Neural progenitor cell (in vitro differentiated cells): ENCODE measurements at regions not wholly inside any gene's neighbourhood (a gene's known extent, or its start where the extent isn't known, plus 50 kb on each side); places are given as distances from the start of the nearest gene placed in this dataset.

Experiments
- DNase-seq: peaks from one replicate; pipeline ENCODE4 v3.0.0-alpha.2; 2016; ENCODE audit warnings: low spot score
- H2AFZ ChIP-seq: fragments of 200-600 bp; sonication (generic); replicated peaks from 2 replicates; pipeline ENCODE4 v1.6.1; 2016; ENCODE audit warnings: antibody characterized with exemption
- H3F3A ChIP-seq: fragments of 200-600 bp; sonication (generic); 2 replicates; pipeline ENCODE4 v1.6.1; 2016; ENCODE audit warnings: antibody characterized with exemption, low read depth
- H3K27ac ChIP-seq: fragments of 200-600 bp; sonication (generic); 2 replicates; pipeline ENCODE4 v1.5.1; 2016; ENCODE audit warnings: mild to moderate bottlenecking
- H3K27me3 ChIP-seq: fragments of 200-600 bp; sonication (generic); 2 replicates; pipeline ENCODE4 v1.6.1; 2016; ENCODE audit warnings: mild to moderate bottlenecking, moderate library complexity
- H3K36me3 ChIP-seq: fragments of 200-600 bp; sonication (generic); 2 replicates; pipeline ENCODE4 v1.5.1; 2016
- H3K4me1 ChIP-seq: fragments of 200-600 bp; sonication (generic); 2 replicates; pipeline ENCODE4 v1.6.1; 2016; ENCODE audit warnings: mixed run types
- H3K4me2 ChIP-seq: fragments of 200-600 bp; sonication (generic); 2 replicates; pipeline ENCODE4 v1.6.1; 2016
- H3K4me3 ChIP-seq: fragments of 200-600 bp; sonication (generic); 2 replicates; pipeline ENCODE4 v1.5.1; 2016
- H3K79me2 ChIP-seq: fragments of 200-600 bp; sonication (generic); 2 replicates; pipeline ENCODE4 v1.6.1; 2016; ENCODE audit warnings: low read depth
- H3K9ac ChIP-seq: fragments of 200-600 bp; sonication (generic); 2 replicates; pipeline ENCODE4 v1.6.1; 2016
- H3K9me3 ChIP-seq: fragments of 200-600 bp; sonication (generic); 2 replicates; pipeline ENCODE4 v1.5.1; 2016; ENCODE audit warnings: low read depth
- H4K20me1 ChIP-seq: fragments of 200-600 bp; sonication (generic); 2 replicates; pipeline ENCODE4 v1.6.1; 2016; ENCODE audit warnings: low read depth
- H3K27ac Mint-ChIP-seq: 3 replicates; pipeline ENCODE4 v1.8.0; 2021; ENCODE audit warnings: mixed read lengths
- H3K27me3 Mint-ChIP-seq: 2 replicates; pipeline ENCODE4 v1.8.0; 2022; ENCODE audit warnings: low read depth, mild to moderate bottlenecking, inconsistent platforms, moderate library complexity, mixed read lengths; ENCODE audit not compliant: insufficient read depth
- H3K36me3 Mint-ChIP-seq: 3 replicates; pipeline ENCODE4 v1.8.0; 2021; ENCODE audit warnings: mixed read lengths
- H3K4me1 Mint-ChIP-seq: 3 replicates; pipeline ENCODE4 v1.8.0; 2021; ENCODE audit warnings: mixed read lengths
- H3K4me3 Mint-ChIP-seq: 3 replicates; pipeline ENCODE4 v1.8.0; 2021; ENCODE audit warnings: mild to moderate bottlenecking, moderate library complexity, mixed read lengths
- H3K9me3 Mint-ChIP-seq: 3 replicates; pipeline ENCODE4 v1.8.0; 2020; ENCODE audit warnings: mixed read lengths
- CTCF ChIP-seq: fragments of 200-600 bp; sonication (generic); IDR thresholded peaks from 2 replicates; pipeline ENCODE4 v1.5.1; 2017; ENCODE audit warnings: antibody characterized with exemption, mild to moderate bottlenecking
- EZH2 ChIP-seq: fragments of 200-600 bp; sonication (generic); IDR thresholded peaks from 2 replicates; pipeline ENCODE4 v1.6.1; 2017; ENCODE audit warnings: antibody characterized with exemption, mild to moderate bottlenecking, moderate library complexity
- EZH2phosphoT487 ChIP-seq: fragments of 200-600 bp; sonication (generic); IDR thresholded peaks from 2 replicates; pipeline ENCODE4 v1.6.1; 2017; ENCODE audit warnings: antibody characterized with exemption

DNA sequence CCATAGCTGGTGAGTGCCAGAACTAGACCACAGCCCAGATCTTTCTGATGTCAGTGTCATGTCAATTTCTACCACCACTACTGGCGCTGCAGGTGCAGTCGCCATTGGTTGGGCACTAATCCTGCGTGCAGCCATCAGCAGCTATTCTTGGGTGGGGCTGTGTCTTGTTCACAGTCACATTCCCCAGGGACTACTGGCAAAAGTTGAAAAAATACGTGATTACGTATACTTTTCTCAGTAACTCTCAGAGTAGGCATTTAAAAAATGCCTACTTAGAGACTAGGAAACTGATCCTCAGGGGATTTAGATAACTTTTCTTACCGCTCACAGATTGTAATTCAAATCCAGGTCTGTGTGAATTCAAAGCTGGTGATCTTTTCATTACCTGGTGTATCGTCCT is 127.7 kb downstream of the ADAMTS15 start:
- Mint-ChIP-seq H3K4me1 (peaks cover 14% of the 10 kb centered on the region), H3K27ac (no peak overlapping the region), H3K27me3 (peaks cover 12% of the 10 kb centered on the region), H3K9me3 (peaks cover 2% of the 10 kb centered on the region), H3K36me3 (no peaks in the 10 kb centered on the region), H3K4me3 (no peak overlapping the region)
- TF ChIP-seq CTCF, result no peak
- TF ChIP-seq EZH2, result no peak
- no peak for TF ChIP-seq EZH2phosphoT487
- Histone ChIP-seq H3F3A (peaks cover 15% of the 10 kb centered on the region), H3K79me2 (no peaks in the 10 kb centered on the region), H3K36me3 (no peaks in the 10 kb centered on the region), H3K4me3 (no peak overlapping the region), H4K20me1 (no peaks in the 10 kb centered on the region), H3K9ac (no peak overlapping the region), H3K4me1 (peaks cover 12% of the 10 kb centered on the region), H3K27ac (no peak overlapping the region), H3K27me3 (no peaks in the 10 kb centered on the region), H3K9me3 (no peaks in the 10 kb centered on the region), H3K4me2 (no peak overlapping the region), H2AFZ (no peak overlapping the region)
- DNase-seq, result no peak

DNA sequence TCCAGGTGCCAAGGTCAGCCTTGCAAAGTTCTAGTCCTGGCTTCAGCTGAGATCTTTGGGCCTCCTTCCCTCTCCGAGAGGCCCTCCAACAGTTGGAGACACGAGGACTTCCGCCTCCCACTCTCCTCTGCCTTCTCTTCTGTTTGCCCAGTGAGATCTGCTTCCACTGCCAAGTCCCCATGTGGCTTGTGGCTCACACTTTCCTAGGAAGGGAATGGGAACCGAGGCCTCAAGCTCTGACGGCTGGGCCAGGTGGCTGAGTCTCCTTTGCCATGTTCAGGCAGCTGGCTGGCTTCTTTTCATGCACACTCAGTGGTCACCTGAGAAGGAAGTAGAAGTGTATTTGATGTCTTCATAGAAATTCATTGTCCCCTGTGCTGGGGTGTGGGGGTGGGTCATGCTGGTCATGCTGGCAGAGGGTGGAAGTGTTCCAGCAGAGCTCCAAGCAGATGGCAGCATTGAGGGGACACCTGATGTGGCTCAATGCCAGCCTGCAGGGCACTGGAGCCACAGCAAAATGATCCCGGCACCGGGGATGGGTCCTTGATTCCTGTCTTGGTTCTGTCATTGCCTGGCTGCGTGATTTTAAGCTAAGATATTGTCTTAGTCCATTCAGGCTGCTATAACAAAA is 130.4 kb downstream of the ADAMTS15 start:
- Mint-ChIP-seq H3K9me3 (peaks cover 13% of the 10 kb centered on the region), H3K4me1 (peaks cover 31% of the 10 kb centered on the region), H3K27me3 (peaks cover 16% of the 10 kb centered on the region), H3K4me3 (peak overlapping the region; percentile 50), H3K36me3 (no peaks in the 10 kb centered on the region), H3K27ac (no peak overlapping the region)
- Histone ChIP-seq H3K4me1 (peaks cover 29% of the 10 kb centered on the region), H3K4me3 (no peak overlapping the region), H3K79me2 (no peaks in the 10 kb centered on the region), H4K20me1 (no peaks in the 10 kb centered on the region), H3K4me2 (no peak overlapping the region), H2AFZ (no peak overlapping the region), H3F3A (peaks cover 24% of the 10 kb centered on the region), H3K9me3 (no peaks in the 10 kb centered on the region), H3K36me3 (no peaks in the 10 kb centered on the region), H3K27me3 (no peaks in the 10 kb centered on the region), H3K9ac (no peak overlapping the region), H3K27ac (no peak overlapping the region)
- TF ChIP-seq EZH2phosphoT487, result no peak
- no peak for TF ChIP-seq CTCF
- TF ChIP-seq EZH2, result no peak
- DNase-seq, result no peak

DNA sequence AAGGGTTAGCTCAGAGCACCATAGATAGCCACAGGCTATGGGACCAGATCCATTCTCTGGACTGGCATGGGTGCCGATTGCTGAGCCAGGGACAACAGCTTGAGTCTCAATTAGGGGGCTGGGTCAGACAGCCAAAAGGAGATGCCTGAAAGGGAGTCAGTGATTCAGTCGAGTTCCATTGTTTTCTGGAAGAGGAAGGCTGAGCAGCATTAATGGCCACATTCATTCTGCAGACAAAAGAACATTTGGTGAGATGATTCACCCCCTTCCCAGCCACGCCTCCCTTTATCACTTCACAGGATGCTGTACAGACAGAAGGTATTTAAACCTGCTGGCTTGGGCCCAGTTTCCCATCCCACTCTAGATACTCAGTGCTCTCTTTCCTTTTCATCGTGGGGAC is 131.9 kb downstream of the ADAMTS15 start:
- H4K20me1 ChIP-seq, result no peaks in the 10 kb centered on the region
- no peaks in the 10 kb centered on the region for H3K36me3 Mint-ChIP-seq
- peak; percentile 89 for DNase-seq
- H3K27me3 Mint-ChIP-seq, result peaks cover 16% of the 10 kb centered on the region
- H3K4me1 Mint-ChIP-seq, result peaks cover 40% of the 10 kb centered on the region
- no peaks in the 10 kb centered on the region for H3K9me3 ChIP-seq
- peak overlapping the region; percentile 86 for H3K27ac Mint-ChIP-seq
- peak overlapping the region; percentile 39 for H3K4me2 ChIP-seq
- H3F3A ChIP-seq, result peaks cover 29% of the 10 kb centered on the region
- H3K79me2 ChIP-seq, result no peaks in the 10 kb centered on the region
- no peak overlapping the region for H3K4me3 Mint-ChIP-seq
- no peaks in the 10 kb centered on the region for H3K36me3 ChIP-seq
- no peak overlapping the region for H3K4me3 ChIP-seq
- H3K27me3 ChIP-seq, result no peaks in the 10 kb centered on the region
- TF ChIP-seq EZH2 (no peak), EZH2phosphoT487 (peak; percentile 70)
- H3K4me1 ChIP-seq, result peaks cover 34% of the 10 kb centered on the region
- peaks cover 17% of the 10 kb centered on the region for H3K9me3 Mint-ChIP-seq
- no peak overlapping the region for H2AFZ ChIP-seq
- no peak overlapping the region for H3K9ac ChIP-seq
- peak overlapping the region; percentile 59 for H3K27ac ChIP-seq

DNA sequence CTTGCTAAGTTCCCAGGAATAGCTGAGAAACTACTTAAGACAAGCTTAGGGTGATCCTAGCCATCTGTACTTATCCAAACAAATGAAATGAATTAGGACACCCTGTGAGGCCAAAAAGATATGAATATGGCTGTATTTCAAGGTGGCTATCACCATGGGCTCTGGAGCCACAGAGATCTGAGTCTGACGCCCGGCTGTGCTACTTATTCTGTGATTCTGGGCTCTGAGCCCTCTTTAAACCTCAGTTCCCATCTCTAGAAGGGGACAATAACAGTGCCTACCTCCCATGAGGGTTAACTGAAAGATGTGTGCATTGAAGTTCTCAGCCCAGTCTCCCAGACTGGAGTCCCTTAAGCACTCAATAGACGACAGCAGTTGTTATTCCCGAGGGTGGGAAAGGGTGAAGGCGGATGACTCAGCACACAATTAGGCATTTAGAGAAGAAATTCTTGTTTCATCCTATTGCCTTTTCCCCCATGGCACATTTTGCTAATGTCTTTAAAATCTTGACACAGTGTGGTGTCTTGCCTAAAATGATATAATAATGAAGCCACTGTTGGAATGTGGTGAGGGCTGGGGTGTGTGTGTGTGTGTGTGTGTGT is 132.5 kb downstream of the ADAMTS15 start:
- peak; percentile 37 for DNase-seq
- Histone ChIP-seq H3F3A (peaks cover 29% of the 10 kb centered on the region), H3K9ac (no peak overlapping the region), H3K9me3 (no peaks in the 10 kb centered on the region), H4K20me1 (no peaks in the 10 kb centered on the region), H3K4me2 (peak overlapping the region; percentile 39), H3K79me2 (no peaks in the 10 kb centered on the region), H3K36me3 (no peaks in the 10 kb centered on the region), H3K4me1 (peaks cover 34% of the 10 kb centered on the region), H3K27me3 (no peaks in the 10 kb centered on the region), H3K4me3 (no peak overlapping the region), H3K27ac (peak overlapping the region; percentile 59), H2AFZ (no peak overlapping the region)
- Mint-ChIP-seq H3K27me3 (peaks cover 16% of the 10 kb centered on the region), H3K4me3 (no peak overlapping the region), H3K9me3 (peaks cover 18% of the 10 kb centered on the region), H3K27ac (peak overlapping the region; percentile 86), H3K36me3 (no peaks in the 10 kb centered on the region), H3K4me1 (peaks cover 40% of the 10 kb centered on the region)
- TF ChIP-seq EZH2phosphoT487, result no peak
- TF ChIP-seq EZH2, result no peak
- no peak for TF ChIP-seq CTCF
